GM23338 (cell line): ENCODE measurements at regions not wholly inside any gene's neighbourhood (a gene's known extent, or its start where the extent isn't known, plus 50 kb on each side); places are given as distances from the start of the nearest gene placed in this dataset.

Experiments used
- ATAC-seq: fragments of 200-7000 bp; cut with Tn5 transposase; 3 replicates; pipeline ENCODE4 v1.9.1; 2020
- DNase-seq: peaks from one replicate; pipeline ENCODE4 v3.0.0-alpha.2; 2015; ENCODE audit warnings: low spot score
- H2AFZ ChIP-seq: fragments of 200-600 bp; sonication (generic); 2 replicates; pipeline ENCODE4 v1.8.0; 2016; ENCODE audit warnings: antibody characterized with exemption, mild to moderate bottlenecking, moderate library complexity
- H3F3A ChIP-seq: fragments of 200-600 bp; sonication (generic); replicated peaks from 2 replicates; pipeline ENCODE4 v1.8.0; 2017; ENCODE audit warnings: antibody characterized with exemption, mixed run types, low read depth
- H3K27ac ChIP-seq: fragments of 200-600 bp; sonication (generic); 2 replicates; pipeline ENCODE4 v1.6.1; 2016; ENCODE audit warnings: low read depth
- H3K27me3 ChIP-seq: fragments of 200-600 bp; sonication (generic); 2 replicates; pipeline ENCODE4 v1.8.0; 2016; ENCODE audit warnings: mild to moderate bottlenecking, mixed run types, moderate library complexity; ENCODE audit not compliant: insufficient read depth
- H3K36me3 ChIP-seq: fragments of 200-600 bp; sonication (generic); 2 replicates; pipeline ENCODE4 v1.8.0; 2016; ENCODE audit warnings: mild to moderate bottlenecking; ENCODE audit not compliant: insufficient read depth
- H3K4me1 ChIP-seq: fragments of 200-600 bp; sonication (generic); 2 replicates; pipeline ENCODE4 v1.8.0; 2016; ENCODE audit warnings: mild to moderate bottlenecking, moderate library complexity; ENCODE audit not compliant: insufficient read depth
- H3K4me2 ChIP-seq: fragments of 200-600 bp; sonication (generic); 2 replicates; pipeline ENCODE4 v1.7.1; 2017; ENCODE audit warnings: mixed run types
- H3K4me3 ChIP-seq: fragments of 200-600 bp; sonication (generic); 2 replicates; pipeline ENCODE4 v1.6.1; 2016; ENCODE audit warnings: mixed run types
- H3K79me2 ChIP-seq: fragments of 200-600 bp; sonication (generic); replicated peaks from 2 replicates; pipeline ENCODE4 v1.8.0; 2017; ENCODE audit warnings: mild to moderate bottlenecking; ENCODE audit not compliant: insufficient read depth
- H3K9me2 ChIP-seq: fragments of 200-600 bp; sonication (generic); 2 replicates; pipeline ENCODE4 v1.8.0; 2017; ENCODE audit not compliant: insufficient read depth
- H4K20me1 ChIP-seq: fragments of 200-600 bp; sonication (generic); replicated peaks from 2 replicates; pipeline ENCODE4 v1.8.0; 2017; ENCODE audit warnings: mild to moderate bottlenecking; ENCODE audit not compliant: insufficient read depth
- H3K27ac Mint-ChIP-seq: 2 replicates; pipeline ENCODE4 v1.8.0; 2020; ENCODE audit warnings: inconsistent platforms, mild to moderate bottlenecking, moderate library complexity, mixed read lengths
- H3K27me3 Mint-ChIP-seq: 3 replicates; pipeline ENCODE4 v1.8.0; 2022; ENCODE audit warnings: low read depth, mild to moderate bottlenecking, moderate library complexity, mixed read lengths, inconsistent platforms; ENCODE audit not compliant: insufficient read depth, poor library complexity
- H3K36me3 Mint-ChIP-seq: 3 replicates; pipeline ENCODE4 v1.8.0; 2021; ENCODE audit warnings: low read depth, mild to moderate bottlenecking, inconsistent platforms, moderate library complexity, mixed read lengths
- H3K4me1 Mint-ChIP-seq: 3 replicates; pipeline ENCODE4 v1.8.0; 2020; ENCODE audit warnings: mild to moderate bottlenecking, inconsistent platforms, mixed read lengths
- H3K4me3 Mint-ChIP-seq: 3 replicates; pipeline ENCODE4 v1.8.0; 2021; ENCODE audit warnings: moderate library complexity, mild to moderate bottlenecking, inconsistent platforms, mixed read lengths
- H3K9me3 Mint-ChIP-seq: 3 replicates; pipeline ENCODE4 v1.8.0; 2020; ENCODE audit warnings: moderate library complexity, mild to moderate bottlenecking, inconsistent platforms, mixed read lengths
- CREB1 ChIP-seq: fragments of 250-450 bp; sonication (Bioruptor Pico); IDR thresholded peaks from 2 replicates; pipeline ENCODE4 v1.5.0; 2020; ENCODE audit warnings: low read depth, mild to moderate bottlenecking, moderate library complexity
- CTCF ChIP-seq, 2 experiments: fragments of 200-600 bp in 1 of 2; sonication (generic) in 1 of 2; conservative IDR thresholded peaks; 2 replicates each; pipeline versions ENCODE4 v1.5.1 to v1.6.1; 2016 to 2017; ENCODE audit warnings: antibody characterized with exemption in 2 of 2, low read depth in 2 of 2, mild to moderate bottlenecking in 2 of 2, moderate library complexity in 1 of 2
- ETS1 ChIP-seq: IDR thresholded peaks from 2 replicates; pipeline ENCODE4 v1.6.1; 2016; ENCODE audit warnings: antibody characterized with exemption
- EZH2 ChIP-seq: fragments of 200-600 bp; sonication (generic); IDR thresholded peaks from one replicate; pipeline ENCODE4 v1.8.0; 2017; ENCODE audit warnings: antibody characterized with exemption, mild to moderate bottlenecking, low read depth; ENCODE audit not compliant: unreplicated experiment
- JUNB ChIP-seq: IDR thresholded peaks from one replicate; pipeline ENCODE4 v1.6.1; 2016; ENCODE audit warnings: antibody characterized with exemption; ENCODE audit not compliant: unreplicated experiment
- NANOG ChIP-seq: IDR thresholded peaks from 2 replicates; pipeline ENCODE4 v1.6.1; 2016; ENCODE audit warnings: antibody characterized with exemption, borderline replicate concordance
- POLR2AphosphoS5 ChIP-seq: IDR thresholded peaks from 2 replicates; pipeline ENCODE4 v1.6.1; 2016; ENCODE audit warnings: antibody characterized with exemption, low read depth
- STAT1 ChIP-seq: IDR thresholded peaks from one replicate; pipeline ENCODE4 v1.6.1; 2016; ENCODE audit warnings: antibody characterized with exemption; ENCODE audit not compliant: unreplicated experiment
- ZNF114 ChIP-seq: fragments of 250-450 bp; sonication (Bioruptor Pico); IDR thresholded peaks from 2 replicates; pipeline ENCODE4 v1.5.0; 2020; ENCODE audit warnings: mild to moderate bottlenecking, moderate library complexity
- ZNF331 ChIP-seq: fragments of 250-450 bp; sonication (Bioruptor Pico); IDR thresholded peaks from 2 replicates; pipeline ENCODE4 v1.5.0; 2020; ENCODE audit warnings: low read depth, mild to moderate bottlenecking, moderate library complexity

- no peaks in the 10 kb centered on the region for H3K27me3 Mint-ChIP-seq
Observed at GRCh38 chr18:44409071-44409470, 271.6 kb upstream of the SETBP1 start.

DNA sequence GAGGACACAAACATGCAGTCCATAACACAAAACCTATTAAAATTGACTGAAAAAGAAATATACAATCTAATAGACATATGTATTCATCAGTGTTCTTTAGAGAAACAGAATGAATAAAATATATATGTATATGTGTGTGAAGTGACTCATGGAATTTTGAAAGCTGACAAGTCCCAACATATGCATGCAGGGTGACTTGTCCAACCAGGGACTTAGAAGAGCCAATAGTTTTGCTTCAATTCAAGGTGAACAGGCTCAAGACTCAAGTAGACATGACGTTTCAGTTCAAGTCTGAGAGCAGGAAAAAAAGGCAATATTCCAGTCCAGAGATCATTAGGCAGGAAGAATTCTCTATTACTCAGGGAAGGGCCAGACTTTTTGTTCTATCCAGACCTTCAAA is 271.2 kb upstream of the SETBP1 start:
- H3K36me3 ChIP-seq: no peaks in the 10 kb centered on the region
- no peaks in the 10 kb centered on the region for H3K4me1 ChIP-seq
- no peaks in the 10 kb centered on the region for H3K4me1 Mint-ChIP-seq
- no peak overlapping the region for H3K27ac ChIP-seq
- no peak for ATAC-seq
- no peaks in the 10 kb centered on the region; the same call in 2 of the 3 replicates for H3K9me3 Mint-ChIP-seq
- no peak overlapping the region for H3K27ac Mint-ChIP-seq
- H2AFZ ChIP-seq: no peak overlapping the region
- H3K79me2 ChIP-seq: no peaks in the 10 kb centered on the region
- no peaks in the 10 kb centered on the region for H3K27me3 Mint-ChIP-seq
- no peaks in the 10 kb centered on the region; the same call in 1 of the 2 replicates for H3K9me2 ChIP-seq
- H3F3A ChIP-seq: no peaks in the 10 kb centered on the region
- H3K36me3 Mint-ChIP-seq: no peaks in the 10 kb centered on the region
- no peak for DNase-seq
- no peak overlapping the region for H3K4me3 Mint-ChIP-seq
- H4K20me1 ChIP-seq: no peaks in the 10 kb centered on the region
- H3K27me3 ChIP-seq: no peaks in the 10 kb centered on the region
- H3K4me3 ChIP-seq: no peak overlapping the region
- no peak overlapping the region for H3K4me2 ChIP-seq
- TF ChIP-seq NANOG (no peak), CTCF (conservative IDR thresholded peaks at IDR 0.05; ENCODE audit: low read depth in 2 of 2) (no peak), ZNF114 (no peak)

More at GRCh38 chr18:44409071-44409470, 271.6 kb upstream of the SETBP1 start:
- no peaks in the 10 kb centered on the region; the same call in 1 of the 2 replicates for H3K9me2 ChIP-seq
- ATAC-seq (no peak), DNase-seq (no peak)
- Mint-ChIP-seq H3K4me1 (no peaks in the 10 kb centered on the region), H3K36me3 (no peaks in the 10 kb centered on the region), H3K27ac (no peak overlapping the region), H3K9me3 (no peaks in the 10 kb centered on the region; the same call in 2 of the 3 replicates), H3K4me3 (no peak overlapping the region)
- H3K4me2 ChIP-seq: no peak overlapping the region
- no peak overlapping the region for H3K27ac ChIP-seq
- no peak overlapping the region for H2AFZ ChIP-seq
- no peaks in the 10 kb centered on the region for H3K4me1 ChIP-seq
- no peak for TF ChIP-seq JUNB
- TF ChIP-seq ETS1: no peak
- TF ChIP-seq ZNF331: no peak
- no peak for TF ChIP-seq POLR2AphosphoS5
- TF ChIP-seq CTCF (conservative IDR thresholded peaks at IDR 0.05; ENCODE audit: low read depth in 2 of 2): no peak
- TF ChIP-seq NANOG: no peak
- TF ChIP-seq EZH2: no peak
- no peak for TF ChIP-seq CREB1 (CRISPR knock-in tag)
- TF ChIP-seq STAT1: no peak
- no peaks in the 10 kb centered on the region for H4K20me1 ChIP-seq
- no peaks in the 10 kb centered on the region for H3F3A ChIP-seq
- H3K36me3 ChIP-seq: no peaks in the 10 kb centered on the region
- H3K27me3 ChIP-seq: no peaks in the 10 kb centered on the region
- no peak overlapping the region for H3K4me3 ChIP-seq
- no peaks in the 10 kb centered on the region for H3K79me2 ChIP-seq
